ENCODE measurements at regions not wholly inside any gene's neighbourhood (a gene's known extent, or its start where the extent isn't known, plus 50 kb on each side); places are given as distances from the start of the nearest gene placed in this dataset.

GRCh38 chr13:90806016-90806615 is 541.4 kb upstream of the MIR17HG start:
- H3K9me3 ChIP-seq (ENCODE audit: control insufficient read depth in 4 of 4, low read length in 3 of 4), result no peaks in the 10 kb centered on the region
- 84% methylated on average over 1 of the region's 1 CpG for WGBS
- H3K27me3 ChIP-seq (ENCODE audit: control insufficient read depth in 4 of 4, insufficient read depth in 4 of 4, low read length in 3 of 4), result no peaks in the 10 kb centered on the region
- TF ChIP-seq TAF1 (conservative IDR thresholded peaks at IDR 0.05) (no peak), RXRA (IDR thresholded peaks at IDR 0.05) (no peak), HNF4G (IDR thresholded peaks at IDR 0.05) (no peak), RAD21 (IDR thresholded peaks at IDR 0.05) (no peak), SP1 (IDR thresholded peaks at IDR 0.05) (no peak), GABPA (IDR thresholded peaks at IDR 0.05 in 1 of 2, conservative IDR thresholded peaks at IDR 0.05 in 1 of 2) (no peak), FOXA2 (IDR thresholded peaks at IDR 0.05) (no peak), YY1 (IDR thresholded peaks at IDR 0.05) (no peak), JUND (IDR thresholded peaks at IDR 0.05) (no peak), HNF4A (conservative IDR thresholded peaks at IDR 0.05) (no peak), EGR1 (IDR thresholded peaks at IDR 0.05; ENCODE audit: low read depth in 2 of 2) (no peak), NR2F2 (IDR thresholded peaks at IDR 0.05) (no peak), FOXA1 (IDR thresholded peaks at IDR 0.05) (no peak)
- TF ChIP-seq, protein P1, sequence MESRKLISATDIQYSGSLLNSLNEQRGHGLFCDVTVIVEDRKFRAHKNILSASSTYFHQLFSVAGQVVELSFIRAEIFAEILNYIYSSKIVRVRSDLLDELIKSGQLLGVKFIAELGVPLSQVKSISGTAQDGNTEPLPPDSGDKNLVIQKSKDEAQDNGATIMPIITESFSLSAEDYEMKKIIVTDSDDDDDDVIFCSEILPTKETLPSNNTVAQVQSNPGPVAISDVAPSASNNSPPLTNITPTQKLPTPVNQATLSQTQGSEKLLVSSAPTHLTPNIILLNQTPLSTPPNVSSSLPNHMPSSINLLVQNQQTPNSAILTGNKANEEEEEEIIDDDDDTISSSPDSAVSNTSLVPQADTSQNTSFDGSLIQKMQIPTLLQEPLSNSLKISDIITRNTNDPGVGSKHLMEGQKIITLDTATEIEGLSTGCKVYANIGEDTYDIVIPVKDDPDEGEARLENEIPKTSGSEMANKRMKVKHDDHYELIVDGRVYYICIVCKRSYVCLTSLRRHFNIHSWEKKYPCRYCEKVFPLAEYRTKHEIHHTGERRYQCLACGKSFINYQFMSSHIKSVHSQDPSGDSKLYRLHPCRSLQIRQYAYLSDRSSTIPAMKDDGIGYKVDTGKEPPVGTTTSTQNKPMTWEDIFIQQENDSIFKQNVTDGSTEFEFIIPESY (IDR thresholded peaks at IDR 0.05), result no peak
- TF ChIP-seq, protein P2, sequence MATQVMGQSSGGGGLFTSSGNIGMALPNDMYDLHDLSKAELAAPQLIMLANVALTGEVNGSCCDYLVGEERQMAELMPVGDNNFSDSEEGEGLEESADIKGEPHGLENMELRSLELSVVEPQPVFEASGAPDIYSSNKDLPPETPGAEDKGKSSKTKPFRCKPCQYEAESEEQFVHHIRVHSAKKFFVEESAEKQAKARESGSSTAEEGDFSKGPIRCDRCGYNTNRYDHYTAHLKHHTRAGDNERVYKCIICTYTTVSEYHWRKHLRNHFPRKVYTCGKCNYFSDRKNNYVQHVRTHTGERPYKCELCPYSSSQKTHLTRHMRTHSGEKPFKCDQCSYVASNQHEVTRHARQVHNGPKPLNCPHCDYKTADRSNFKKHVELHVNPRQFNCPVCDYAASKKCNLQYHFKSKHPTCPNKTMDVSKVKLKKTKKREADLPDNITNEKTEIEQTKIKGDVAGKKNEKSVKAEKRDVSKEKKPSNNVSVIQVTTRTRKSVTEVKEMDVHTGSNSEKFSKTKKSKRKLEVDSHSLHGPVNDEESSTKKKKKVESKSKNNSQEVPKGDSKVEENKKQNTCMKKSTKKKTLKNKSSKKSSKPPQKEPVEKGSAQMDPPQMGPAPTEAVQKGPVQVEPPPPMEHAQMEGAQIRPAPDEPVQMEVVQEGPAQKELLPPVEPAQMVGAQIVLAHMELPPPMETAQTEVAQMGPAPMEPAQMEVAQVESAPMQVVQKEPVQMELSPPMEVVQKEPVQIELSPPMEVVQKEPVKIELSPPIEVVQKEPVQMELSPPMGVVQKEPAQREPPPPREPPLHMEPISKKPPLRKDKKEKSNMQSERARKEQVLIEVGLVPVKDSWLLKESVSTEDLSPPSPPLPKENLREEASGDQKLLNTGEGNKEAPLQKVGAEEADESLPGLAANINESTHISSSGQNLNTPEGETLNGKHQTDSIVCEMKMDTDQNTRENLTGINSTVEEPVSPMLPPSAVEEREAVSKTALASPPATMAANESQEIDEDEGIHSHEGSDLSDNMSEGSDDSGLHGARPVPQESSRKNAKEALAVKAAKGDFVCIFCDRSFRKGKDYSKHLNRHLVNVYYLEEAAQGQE (IDR thresholded peaks at IDR 0.05), result no peak
- TF ChIP-seq, protein P3, sequence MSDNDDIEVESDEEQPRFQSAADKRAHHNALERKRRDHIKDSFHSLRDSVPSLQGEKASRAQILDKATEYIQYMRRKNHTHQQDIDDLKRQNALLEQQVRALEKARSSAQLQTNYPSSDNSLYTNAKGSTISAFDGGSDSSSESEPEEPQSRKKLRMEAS (IDR thresholded peaks at IDR 0.05), result no peak
- TF ChIP-seq, protein P4, sequence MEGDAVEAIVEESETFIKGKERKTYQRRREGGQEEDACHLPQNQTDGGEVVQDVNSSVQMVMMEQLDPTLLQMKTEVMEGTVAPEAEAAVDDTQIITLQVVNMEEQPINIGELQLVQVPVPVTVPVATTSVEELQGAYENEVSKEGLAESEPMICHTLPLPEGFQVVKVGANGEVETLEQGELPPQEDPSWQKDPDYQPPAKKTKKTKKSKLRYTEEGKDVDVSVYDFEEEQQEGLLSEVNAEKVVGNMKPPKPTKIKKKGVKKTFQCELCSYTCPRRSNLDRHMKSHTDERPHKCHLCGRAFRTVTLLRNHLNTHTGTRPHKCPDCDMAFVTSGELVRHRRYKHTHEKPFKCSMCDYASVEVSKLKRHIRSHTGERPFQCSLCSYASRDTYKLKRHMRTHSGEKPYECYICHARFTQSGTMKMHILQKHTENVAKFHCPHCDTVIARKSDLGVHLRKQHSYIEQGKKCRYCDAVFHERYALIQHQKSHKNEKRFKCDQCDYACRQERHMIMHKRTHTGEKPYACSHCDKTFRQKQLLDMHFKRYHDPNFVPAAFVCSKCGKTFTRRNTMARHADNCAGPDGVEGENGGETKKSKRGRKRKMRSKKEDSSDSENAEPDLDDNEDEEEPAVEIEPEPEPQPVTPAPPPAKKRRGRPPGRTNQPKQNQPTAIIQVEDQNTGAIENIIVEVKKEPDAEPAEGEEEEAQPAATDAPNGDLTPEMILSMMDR (IDR thresholded peaks at IDR 0.05; ENCODE audit: low read depth, low read length, missing input control), result no peak
- TF ChIP-seq, protein P5, sequence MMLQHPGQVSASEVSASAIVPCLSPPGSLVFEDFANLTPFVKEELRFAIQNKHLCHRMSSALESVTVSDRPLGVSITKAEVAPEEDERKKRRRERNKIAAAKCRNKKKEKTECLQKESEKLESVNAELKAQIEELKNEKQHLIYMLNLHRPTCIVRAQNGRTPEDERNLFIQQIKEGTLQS (IDR thresholded peaks at IDR 0.05), result no peak
- DNase-seq (ENCODE audit: low spot score), result no peak
- no peaks in the 10 kb centered on the region for H3K4me1 ChIP-seq (ENCODE audit: control insufficient read depth in 4 of 4, insufficient read depth in 4 of 4, low read length in 3 of 4)
- no peak overlapping the region for H3K9ac ChIP-seq (ENCODE audit: low read depth in 1 of 2, low read length in 2 of 2)
- H3K36me3 ChIP-seq (ENCODE audit: control insufficient read depth in 4 of 4, insufficient read depth in 3 of 4, low read depth in 1 of 4, low read length in 3 of 4), result no peaks in the 10 kb centered on the region
- H3K27ac ChIP-seq (ENCODE audit: low read depth in 1 of 2, low read length in 2 of 2), result no peak overlapping the region
- H3K4me3 ChIP-seq (ENCODE audit: low read depth in 1 of 3, low read length in 3 of 3), result no peak overlapping the region

Measured in liver (tissue), 8 donors.